HG03520 (cell line): ENCODE measurements at regions not wholly inside any gene's neighbourhood (a gene's known extent, or its start where the extent isn't known, plus 50 kb on each side); places are given as distances from the start of the nearest gene placed in this dataset.
A peak's percentile ranks its signal among the peaks of the same experiment; 100 is the strongest.
"Not testable (repeated sequence)": the region's sequence is repeated elsewhere in the genome, so short reads cannot be mapped to it uniquely, and the experiment has no call there.

Source experiments
- ATAC-seq: cut with Tn5 transposase; IDR thresholded peaks from one replicate; pipeline ENCODE4 v1.9.1; 2021; ENCODE audit warnings: mild to moderate bottlenecking, moderate library complexity; ENCODE audit not compliant: unreplicated experiment

GRCh38 chr6:71007298-71007697, 50.4 kb upstream of the B3GAT2 start:
- not testable (repeated sequence) for ATAC-seq

GRCh38 chr6:71011871-71012371, 55.1 kb upstream of the B3GAT2 start:
- no peak for ATAC-seq

GRCh38 chr6:71012866-71013469, 56.1 kb upstream of the B3GAT2 start:
- ATAC-seq, result peak; percentile 75

- no peak for ATAC-seq
These were observed 58.5 kb upstream of the B3GAT2 start for GRCh38 chr6:71015392-71015791.

GRCh38 chr6:71028236-71028876, 71.5 kb upstream of the B3GAT2 start:
- no peak for ATAC-seq

GRCh38 chr6:71028877-71029252, 72.0 kb upstream of the B3GAT2 start:
- ATAC-seq, result no peak

- no peak for ATAC-seq
These were observed 72.7 kb upstream of the B3GAT2 start for GRCh38 chr6:71029555-71029954.

GRCh38 chr6:71031912-71032311, 75.1 kb upstream of the B3GAT2 start:
- ATAC-seq, result no peak

- no peak for ATAC-seq
These were observed 76.3 kb upstream of the B3GAT2 start for GRCh38 chr6:71033171-71033570.

- ATAC-seq, result no peak
These were observed 77.0 kb upstream of the B3GAT2 start for GRCh38 chr6:71033890-71034289.

GRCh38 chr6:71034563-71035345, 77.9 kb upstream of the B3GAT2 start:
- no peak for ATAC-seq

- no peak for ATAC-seq
These were observed 79.0 kb upstream of the B3GAT2 start for GRCh38 chr6:71035871-71036270.

GRCh38 chr6:71038711-71039344, 82.0 kb upstream of the B3GAT2 start:
- ATAC-seq, result no peak

GRCh38 chr6:71040043-71040442, 83.2 kb upstream of the B3GAT2 start:
- ATAC-seq, result no peak

- no peak for ATAC-seq
These were observed 84.0 kb upstream of the B3GAT2 start for GRCh38 chr6:71040841-71041240.

GRCh38 chr6:71043902-71044301, 87.0 kb upstream of the B3GAT2 start:
- peak; percentile 51 for ATAC-seq

- ATAC-seq, result no peak
These were observed 87.9 kb upstream of the B3GAT2 start for GRCh38 chr6:71044753-71045152.

- ATAC-seq, result no peak
These were observed 88.4 kb upstream of the B3GAT2 start for GRCh38 chr6:71045296-71045695.

- no peak for ATAC-seq
These were observed 90.6 kb upstream of the B3GAT2 start for GRCh38 chr6:71047417-71047816.

- ATAC-seq, result no peak
These were observed 91.7 kb upstream of the B3GAT2 start for GRCh38 chr6:71048320-71049164.
